HT-29 (cell line): ENCODE measurements at regions not wholly inside any gene's neighbourhood (a gene's known extent, or its start where the extent isn't known, plus 50 kb on each side); places are given as distances from the start of the nearest gene placed in this dataset.
"Not testable (repeated sequence)": the region's sequence is repeated elsewhere in the genome, so short reads cannot be mapped to it uniquely, and the experiment has no call there.

Source experiments
- DNase-seq: peaks from one replicate; pipeline ENCODE4 v3.0.0-alpha.2; 2015; ENCODE audit warnings: low spot score

GRCh38 chr10:33067917-33068316, 109.9 kb upstream of the ITGB1 start:
- no peak for DNase-seq

DNA sequence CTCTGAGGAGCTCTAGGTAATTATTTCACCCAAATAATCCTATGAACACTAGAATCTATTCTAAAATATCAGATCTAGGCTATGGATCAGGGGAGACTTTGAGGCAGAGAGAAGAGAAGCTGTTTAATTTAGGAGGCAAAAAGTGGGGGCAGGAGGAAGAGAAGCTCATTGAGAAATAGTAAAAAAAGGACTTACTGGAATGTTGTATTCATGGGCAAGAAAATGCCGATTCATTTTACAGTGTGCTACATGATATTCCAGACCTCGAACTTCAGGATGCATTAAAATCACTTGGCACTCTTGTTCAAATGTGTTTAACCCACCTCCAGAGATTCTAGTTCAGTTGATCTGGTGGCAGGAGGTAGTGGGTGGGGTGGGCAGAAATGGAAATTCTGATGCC, 109.5 kb upstream of the ITGB1 start:
- no peak for DNase-seq

- no peak for DNase-seq
These were observed 108.7 kb upstream of the ITGB1 start for GRCh38 chr10:33066558-33067236.

DNA sequence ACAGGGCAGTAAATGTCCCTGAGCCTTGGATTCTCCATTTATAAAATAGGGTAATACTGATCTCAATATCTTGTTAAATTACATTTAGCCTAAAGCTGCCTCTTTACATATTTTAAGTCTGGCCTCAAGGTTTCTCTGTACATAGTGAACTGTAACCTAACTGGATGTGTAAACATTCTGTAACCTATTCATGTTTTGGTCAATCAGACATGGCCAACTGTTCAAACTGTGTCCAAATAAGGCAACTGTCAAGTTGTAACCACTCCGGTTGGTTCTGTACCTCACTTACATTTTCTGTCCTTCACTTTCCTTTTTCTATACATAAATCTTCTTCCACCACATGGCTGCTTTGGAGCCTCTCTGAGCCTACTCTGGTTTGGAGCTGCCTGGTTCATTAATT, 107.1 kb upstream of the ITGB1 start:
- DNase-seq = no peak

DNA sequence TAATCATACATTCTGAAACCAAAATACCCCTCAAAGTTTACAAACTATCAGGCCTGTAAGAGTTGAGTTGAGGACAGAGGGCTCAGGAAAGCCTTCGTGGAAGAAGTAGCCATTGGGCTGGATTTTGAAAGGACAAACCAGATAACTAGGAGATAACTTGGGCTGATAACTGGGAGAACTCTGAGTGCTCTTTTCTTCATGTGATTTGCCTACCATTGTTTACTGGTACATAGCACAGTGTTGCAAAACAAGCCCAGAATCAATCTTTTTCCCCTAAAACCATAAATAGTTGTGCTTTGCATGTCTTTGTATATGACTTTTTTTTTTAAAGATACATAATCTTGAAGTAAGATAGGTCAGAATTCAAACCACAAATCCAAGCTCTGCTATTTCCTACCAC, 106.7 kb upstream of the ITGB1 start:
- no peak for DNase-seq

DNA sequence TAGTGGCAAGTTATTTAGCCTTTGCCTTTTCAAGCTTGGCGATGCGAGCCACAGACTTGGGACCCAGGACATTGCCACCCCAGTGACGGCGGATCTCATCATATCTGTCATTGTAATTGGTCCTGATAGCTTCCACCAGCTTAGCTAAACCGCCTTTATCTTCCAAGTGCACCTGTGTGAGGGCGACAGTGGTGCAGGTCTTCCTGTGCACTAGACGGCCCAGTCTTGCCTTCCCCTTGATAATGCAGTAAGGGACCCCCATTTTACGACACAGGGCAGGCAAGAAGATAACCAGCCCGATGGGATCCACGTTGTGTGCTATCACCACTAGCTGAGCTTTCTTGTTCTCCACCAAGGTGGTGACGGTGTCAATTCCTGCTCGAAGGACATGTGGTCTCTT, 99.6 kb upstream of the ITGB1 start:
- no peak for DNase-seq

GRCh38 chr10:33056828-33057596, 99.0 kb upstream of the ITGB1 start:
- DNase-seq = no peak

DNA sequence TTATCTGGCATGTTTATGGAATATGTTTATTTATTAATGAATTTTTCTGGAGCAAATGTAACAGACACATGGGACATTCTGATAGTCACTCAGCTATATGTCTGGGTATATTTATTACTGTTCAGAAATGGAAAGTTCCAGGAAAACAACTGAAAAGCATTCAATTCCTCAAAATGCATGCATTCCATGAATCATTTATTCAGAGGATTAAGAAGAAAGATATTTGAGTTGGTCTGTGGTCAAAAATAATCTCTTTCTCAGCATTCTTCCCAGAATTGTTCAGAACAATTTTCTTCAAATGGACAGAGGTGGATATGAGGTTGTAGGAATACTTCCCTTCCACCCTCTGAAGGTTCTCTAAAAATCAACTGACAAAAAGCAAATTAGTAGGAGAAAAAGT, 97.6 kb upstream of the ITGB1 start:
- no peak for DNase-seq

- DNase-seq = no peak
These were observed 95.1 kb upstream of the ITGB1 start for GRCh38 chr10:33052915-33053810.

DNA sequence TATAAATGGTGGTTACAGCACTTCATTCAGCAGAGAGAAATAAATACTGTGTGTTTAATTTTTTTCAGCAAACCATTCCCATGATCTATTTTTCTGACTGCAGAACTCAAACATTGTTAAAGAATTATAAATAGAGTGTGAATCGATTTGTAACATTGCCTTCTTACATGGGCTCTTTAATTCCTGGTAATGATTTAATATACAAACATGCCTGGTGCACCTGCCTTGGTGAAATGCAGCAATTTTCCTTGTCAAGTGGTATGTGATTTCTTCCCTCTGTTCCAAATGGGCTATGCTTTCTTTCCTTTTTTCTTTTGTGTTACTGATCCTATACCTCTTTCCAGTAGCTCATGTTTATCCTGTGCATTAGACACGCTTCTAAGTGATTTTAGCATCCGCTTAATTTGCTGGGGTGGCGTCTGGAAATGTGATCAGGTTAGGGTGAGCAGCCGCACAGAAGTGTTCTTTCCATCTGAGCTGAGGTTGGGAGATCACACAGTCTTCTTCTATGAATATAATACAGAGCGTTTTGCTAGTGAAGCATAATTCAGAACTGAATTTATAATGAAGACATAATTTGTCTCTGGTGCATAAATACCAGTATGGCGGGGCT, 94.3 kb upstream of the ITGB1 start:
- no peak for DNase-seq

GRCh38 chr10:33049963-33050920, 92.2 kb upstream of the ITGB1 start:
- not testable (repeated sequence) for DNase-seq

- DNase-seq = no peak
These were observed 90.2 kb upstream of the ITGB1 start for GRCh38 chr10:33048223-33048622.

DNA sequence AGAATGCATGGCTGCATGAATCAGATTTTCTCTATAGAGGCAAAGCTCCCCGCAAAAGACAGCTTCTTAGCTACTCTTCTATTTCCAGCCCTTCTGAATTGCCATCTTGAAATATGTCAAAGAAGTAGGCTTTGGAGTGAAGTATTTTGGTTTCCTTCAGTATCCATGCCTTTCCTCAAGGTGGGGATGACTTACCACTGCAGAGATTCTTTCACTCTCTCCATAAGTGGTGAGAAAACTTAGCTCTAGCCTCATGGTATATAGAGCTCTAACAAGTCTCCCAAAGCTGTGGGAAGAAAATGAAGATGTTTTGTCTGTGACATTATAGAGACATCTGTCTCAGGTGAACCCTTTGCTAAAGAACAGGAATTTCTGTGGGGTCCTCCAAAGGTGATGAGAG, 89.6 kb upstream of the ITGB1 start:
- DNase-seq = no peak

- no peak for DNase-seq
These were observed 88.8 kb upstream of the ITGB1 start for GRCh38 chr10:33046792-33047191.

- no peak for DNase-seq
These were observed 87.4 kb upstream of the ITGB1 start for GRCh38 chr10:33045421-33045820.

GRCh38 chr10:33042565-33042964, 84.5 kb upstream of the ITGB1 start:
- DNase-seq = no peak

DNA sequence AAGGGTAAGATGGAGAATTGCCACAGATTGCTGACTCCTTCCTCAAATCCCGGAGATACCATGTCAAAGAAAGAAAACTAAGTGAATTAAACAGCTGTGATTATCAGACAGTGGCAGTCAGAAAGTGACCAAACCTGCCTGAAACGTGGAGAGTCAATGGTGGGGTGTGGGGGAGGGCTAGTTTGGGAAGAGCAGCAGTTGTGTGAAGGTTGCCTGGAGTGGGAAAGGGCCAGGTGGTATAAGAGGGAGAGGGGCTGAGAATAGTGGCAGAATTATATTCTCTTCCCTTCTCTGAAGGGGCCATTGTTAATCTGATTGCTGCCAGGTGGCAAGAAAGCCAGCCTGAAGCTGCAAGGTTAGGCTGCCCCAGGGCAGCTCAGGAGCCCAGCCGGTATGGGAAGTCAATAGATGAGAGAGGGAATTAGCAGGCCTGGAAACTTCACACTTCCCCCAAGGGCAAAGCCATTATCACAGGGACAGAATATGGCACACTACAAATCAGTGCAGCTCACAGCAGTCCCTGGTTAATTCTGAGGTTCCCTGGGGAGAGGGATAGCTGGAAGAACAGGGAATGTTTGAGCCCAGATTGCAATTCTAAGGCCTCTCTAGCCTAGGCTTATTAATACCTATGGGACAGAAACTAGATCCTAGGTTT, 83.9 kb upstream of the ITGB1 start:
- DNase-seq = no peak

DNA sequence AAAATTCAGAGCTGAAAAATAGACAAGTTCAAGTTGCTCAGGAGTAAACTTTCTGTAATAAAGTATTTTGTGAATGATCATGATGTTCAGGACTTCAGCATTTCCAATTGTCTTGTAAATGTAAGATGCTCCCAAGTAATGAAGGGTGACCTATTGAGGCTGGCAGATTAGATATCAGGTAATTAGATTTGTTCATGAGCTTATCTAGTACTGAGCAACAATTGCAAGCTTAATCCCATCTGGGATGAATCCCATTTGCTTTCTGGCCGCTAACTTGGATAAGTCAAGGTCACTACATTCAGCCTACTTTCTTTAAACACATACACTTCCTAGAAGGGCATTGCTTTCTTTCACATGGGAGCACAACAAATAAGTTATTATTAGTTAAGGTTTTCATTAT, 82.4 kb upstream of the ITGB1 start:
- no peak for DNase-seq

DNA sequence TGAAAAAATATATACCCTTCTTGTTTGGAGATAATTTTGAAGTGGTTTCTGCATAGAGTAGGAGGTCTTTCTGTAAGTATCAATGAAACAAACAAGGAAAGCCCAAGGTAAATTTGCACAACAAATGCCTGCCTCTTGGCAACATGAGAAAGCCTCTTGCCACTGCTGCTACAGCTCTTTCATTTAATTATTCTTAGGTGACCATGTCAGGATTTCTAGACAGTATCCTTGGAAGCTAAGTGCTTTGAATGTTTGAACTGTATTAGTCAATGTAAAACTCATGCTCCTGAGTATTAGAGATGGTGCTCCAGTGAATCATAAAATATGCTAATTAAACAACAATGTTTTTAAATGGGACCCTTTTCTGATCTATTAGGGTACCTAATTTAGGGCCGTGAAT, 81.2 kb upstream of the ITGB1 start:
- DNase-seq = no peak

GRCh38 chr10:33038672-33039071, 80.6 kb upstream of the ITGB1 start:
- DNase-seq = no peak
